Dendritic cell treated with granulocyte-macrophage colony-stimulating factor and Interleukin-4, amounts not matched to agents 40 ng/mL and 50 ng/mL, for 4 days (primary cell): ENCODE measurements at regions not wholly inside any gene's neighbourhood (a gene's known extent, or its start where the extent isn't known, plus 50 kb on each side); places are given as distances from the start of the nearest gene placed in this dataset.

Source experiments
- H3K27ac Mint-ChIP-seq: one replicate; pipeline ENCODE4 v1.8.0; 2022; ENCODE audit warnings: mild to moderate bottlenecking, mixed read lengths
- H3K27me3 Mint-ChIP-seq: one replicate; pipeline ENCODE4 v1.8.0; 2022; ENCODE audit warnings: mild to moderate bottlenecking, mixed read lengths
- H3K36me3 Mint-ChIP-seq: one replicate; pipeline ENCODE4 v1.8.0; 2022; ENCODE audit warnings: low read depth, mixed read lengths
- H3K4me1 Mint-ChIP-seq: one replicate; pipeline ENCODE4 v1.8.0; 2022; ENCODE audit warnings: low read depth, mixed read lengths
- H3K4me3 Mint-ChIP-seq: one replicate; pipeline ENCODE4 v1.8.0; 2022; ENCODE audit warnings: mild to moderate bottlenecking, moderate library complexity, mixed read lengths
- H3K9me3 Mint-ChIP-seq: one replicate; pipeline ENCODE4 v1.8.0; 2022; ENCODE audit warnings: mixed read lengths
- intact Hi-C: fragments of 100-400 bp; cut with micrococcal nuclease; formaldehyde crosslinking; loops from one replicate; pipeline ENCODE4 v1.15.0; 2022

- Mint-ChIP-seq H3K36me3 (no peaks in the 10 kb centered on the region), H3K27me3 (no peaks in the 10 kb centered on the region), H3K4me1 (no peaks in the 10 kb centered on the region), H3K9me3 (no peaks in the 10 kb centered on the region), H3K4me3 (no peak overlapping the region), H3K27ac (no peak overlapping the region)
- intact Hi-C loops, result no loop called here
These were observed 874.3 kb upstream of the ADAMTS5 start for GRCh38 chr21:27841084-27841672.

- intact Hi-C loops, result no loop called here
- Mint-ChIP-seq H3K9me3 (no peaks in the 10 kb centered on the region), H3K4me1 (no peaks in the 10 kb centered on the region), H3K4me3 (no peak overlapping the region), H3K27ac (no peak overlapping the region), H3K36me3 (no peaks in the 10 kb centered on the region), H3K27me3 (no peaks in the 10 kb centered on the region)
These were observed 873.4 kb upstream of the ADAMTS5 start for GRCh38 chr21:27840262-27840661.

GRCh38 chr21:27839512-27840115, 872.7 kb upstream of the ADAMTS5 start:
- H3K27ac Mint-ChIP-seq, result no peak overlapping the region
- H3K27me3 Mint-ChIP-seq, result no peaks in the 10 kb centered on the region
- no peak overlapping the region for H3K4me3 Mint-ChIP-seq
- intact Hi-C loops, result no loop called here
- H3K4me1 Mint-ChIP-seq, result no peaks in the 10 kb centered on the region
- H3K9me3 Mint-ChIP-seq, result no peaks in the 10 kb centered on the region
- H3K36me3 Mint-ChIP-seq, result no peaks in the 10 kb centered on the region

GRCh38 chr21:27838573-27838972, 871.7 kb upstream of the ADAMTS5 start:
- intact Hi-C loops, result no loop called here
- H3K4me3 Mint-ChIP-seq, result no peak overlapping the region
- no peaks in the 10 kb centered on the region for H3K27me3 Mint-ChIP-seq
- no peaks in the 10 kb centered on the region for H3K4me1 Mint-ChIP-seq
- no peaks in the 10 kb centered on the region for H3K9me3 Mint-ChIP-seq
- H3K36me3 Mint-ChIP-seq, result no peaks in the 10 kb centered on the region
- no peak overlapping the region for H3K27ac Mint-ChIP-seq

- no peaks in the 10 kb centered on the region for H3K36me3 Mint-ChIP-seq
- no peak overlapping the region for H3K27ac Mint-ChIP-seq
- H3K4me3 Mint-ChIP-seq, result no peak overlapping the region
- H3K27me3 Mint-ChIP-seq, result no peaks in the 10 kb centered on the region
- no peaks in the 10 kb centered on the region for H3K9me3 Mint-ChIP-seq
- no peaks in the 10 kb centered on the region for H3K4me1 Mint-ChIP-seq
- intact Hi-C loops, result no loop called here
These were observed 871.0 kb upstream of the ADAMTS5 start for GRCh38 chr21:27837936-27838335.

GRCh38 chr21:27833298-27833697, 866.4 kb upstream of the ADAMTS5 start:
- H3K4me3 Mint-ChIP-seq, result no peak overlapping the region
- no peaks in the 10 kb centered on the region for H3K27me3 Mint-ChIP-seq
- H3K9me3 Mint-ChIP-seq, result no peaks in the 10 kb centered on the region
- no peaks in the 10 kb centered on the region for H3K4me1 Mint-ChIP-seq
- intact Hi-C loops, result no loop called here
- H3K36me3 Mint-ChIP-seq, result no peaks in the 10 kb centered on the region
- H3K27ac Mint-ChIP-seq, result no peak overlapping the region

GRCh38 chr21:27831816-27832569, 865.1 kb upstream of the ADAMTS5 start:
- intact Hi-C loops, result no loop called here
- Mint-ChIP-seq H3K9me3 (peaks cover 9% of the 10 kb centered on the region), H3K4me3 (no peak overlapping the region), H3K27ac (no peak overlapping the region), H3K36me3 (no peaks in the 10 kb centered on the region), H3K27me3 (no peaks in the 10 kb centered on the region), H3K4me1 (no peaks in the 10 kb centered on the region)

GRCh38 chr21:27831177-27831576, 864.3 kb upstream of the ADAMTS5 start:
- Mint-ChIP-seq H3K36me3 (no peaks in the 10 kb centered on the region), H3K9me3 (peaks cover 9% of the 10 kb centered on the region), H3K4me1 (no peaks in the 10 kb centered on the region), H3K27me3 (no peaks in the 10 kb centered on the region), H3K4me3 (no peak overlapping the region), H3K27ac (no peak overlapping the region)
- intact Hi-C loops, result no loop called here

- no peaks in the 10 kb centered on the region for H3K4me1 Mint-ChIP-seq
- H3K27me3 Mint-ChIP-seq, result no peaks in the 10 kb centered on the region
- no peak overlapping the region for H3K4me3 Mint-ChIP-seq
- no peaks in the 10 kb centered on the region for H3K36me3 Mint-ChIP-seq
- no peak overlapping the region for H3K27ac Mint-ChIP-seq
- peaks cover 9% of the 10 kb centered on the region for H3K9me3 Mint-ChIP-seq
- intact Hi-C loops, result no loop called here
These were observed 861.1 kb upstream of the ADAMTS5 start for GRCh38 chr21:27827972-27828371.

- Mint-ChIP-seq H3K27ac (no peak overlapping the region), H3K27me3 (no peaks in the 10 kb centered on the region), H3K9me3 (peaks cover 9% of the 10 kb centered on the region), H3K4me3 (no peak overlapping the region), H3K36me3 (no peaks in the 10 kb centered on the region), H3K4me1 (no peaks in the 10 kb centered on the region)
- intact Hi-C loops, result no loop called here
These were observed 858.1 kb upstream of the ADAMTS5 start for GRCh38 chr21:27825035-27825434.

GRCh38 chr21:27823652-27824201, 856.8 kb upstream of the ADAMTS5 start:
- H3K4me3 Mint-ChIP-seq, result no peak overlapping the region
- no peaks in the 10 kb centered on the region for H3K27me3 Mint-ChIP-seq
- no peaks in the 10 kb centered on the region for H3K4me1 Mint-ChIP-seq
- no peak overlapping the region for H3K27ac Mint-ChIP-seq
- H3K9me3 Mint-ChIP-seq, result peaks cover 18% of the 10 kb centered on the region
- intact Hi-C loops, result no loop called here
- no peaks in the 10 kb centered on the region for H3K36me3 Mint-ChIP-seq

GRCh38 chr21:27820342-27820741, 853.5 kb upstream of the ADAMTS5 start:
- Mint-ChIP-seq H3K4me3 (no peak overlapping the region), H3K9me3 (peaks cover 8% of the 10 kb centered on the region), H3K4me1 (no peaks in the 10 kb centered on the region), H3K27ac (no peak overlapping the region), H3K27me3 (no peaks in the 10 kb centered on the region), H3K36me3 (no peaks in the 10 kb centered on the region)
- intact Hi-C loops, result no loop called here

- Mint-ChIP-seq H3K9me3 (peaks cover 8% of the 10 kb centered on the region), H3K4me1 (no peaks in the 10 kb centered on the region), H3K27me3 (no peaks in the 10 kb centered on the region), H3K36me3 (no peaks in the 10 kb centered on the region), H3K27ac (no peak overlapping the region), H3K4me3 (no peak overlapping the region)
- intact Hi-C loops, result no loop called here
These were observed 852.4 kb upstream of the ADAMTS5 start for GRCh38 chr21:27819299-27819698.

- intact Hi-C loops, result no loop called here
- no peaks in the 10 kb centered on the region for H3K27me3 Mint-ChIP-seq
- H3K36me3 Mint-ChIP-seq, result no peaks in the 10 kb centered on the region
- H3K4me1 Mint-ChIP-seq, result no peaks in the 10 kb centered on the region
- H3K4me3 Mint-ChIP-seq, result no peak overlapping the region
- peaks cover 8% of the 10 kb centered on the region for H3K9me3 Mint-ChIP-seq
- H3K27ac Mint-ChIP-seq, result no peak overlapping the region
These were observed 852.0 kb upstream of the ADAMTS5 start for GRCh38 chr21:27818847-27819246.
